Peyer's patch (tissue), 4 donors: ENCODE measurements at regions not wholly inside any gene's neighbourhood (a gene's known extent, or its start where the extent isn't known, plus 50 kb on each side); places are given as distances from the start of the nearest gene placed in this dataset.

Experiments
- CTCF ChIP-seq, 6 experiments: fragments of 450-650 bp in 4 of 6; fragments of 200-600 bp in 2 of 6; sonication (generic) in 1 of 6; IDR thresholded peaks; one replicate each; pipeline ENCODE4 v1.5.1; 2017 to 2019; ENCODE audit warnings: antibody characterized with exemption in 6 of 6, mild to moderate bottlenecking in 3 of 6, moderate library complexity in 1 of 6
- POLR2A ChIP-seq, 2 donors: fragments of 450-650 bp; IDR thresholded peaks; one replicate each; pipeline ENCODE4 v1.5.1; 2017; ENCODE audit warnings: antibody characterized with exemption in 2 of 2, mild to moderate bottlenecking in 2 of 2, moderate library complexity in 2 of 2

GRCh38 chr4:14193601-14194000 lies 566.1 kb upstream of the BOD1L1 start:
- no peak for TF ChIP-seq CTCF (IDR thresholded peaks at IDR 0.05)
- no peak for TF ChIP-seq POLR2A (IDR thresholded peaks at IDR 0.05)
